ENCODE measurements at regions not wholly inside any gene's neighbourhood (a gene's known extent, or its start where the extent isn't known, plus 50 kb on each side); places are given as distances from the start of the nearest gene placed in this dataset.
"Not testable (repeated sequence)": the region's sequence is repeated elsewhere in the genome, so short reads cannot be mapped to it uniquely, and the experiment has no call there.

DNA sequence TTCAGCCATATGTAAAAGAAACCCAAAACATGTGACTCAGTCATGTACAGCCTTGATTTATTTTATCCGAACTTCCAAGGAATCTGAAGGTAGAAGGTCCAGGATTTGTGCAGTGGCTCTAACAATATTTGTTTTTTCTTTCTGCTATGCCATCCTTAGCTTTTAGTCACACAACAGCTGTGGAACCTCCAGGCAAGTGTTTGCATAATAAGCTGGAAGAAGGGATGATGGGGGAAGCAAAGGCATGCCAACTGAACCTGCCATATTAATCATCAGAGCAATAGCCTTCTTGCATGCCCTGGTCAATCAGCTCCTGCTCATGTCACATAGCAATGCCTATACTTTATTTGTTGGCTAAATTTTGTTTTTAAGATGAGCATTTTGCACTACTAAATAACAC lies 444.7 kb upstream of the ARPP21 start:
- in situ Hi-C loops (cut with HindIII; ENCODE audit: low sequenced_read_pairs): no loop called here

DNA sequence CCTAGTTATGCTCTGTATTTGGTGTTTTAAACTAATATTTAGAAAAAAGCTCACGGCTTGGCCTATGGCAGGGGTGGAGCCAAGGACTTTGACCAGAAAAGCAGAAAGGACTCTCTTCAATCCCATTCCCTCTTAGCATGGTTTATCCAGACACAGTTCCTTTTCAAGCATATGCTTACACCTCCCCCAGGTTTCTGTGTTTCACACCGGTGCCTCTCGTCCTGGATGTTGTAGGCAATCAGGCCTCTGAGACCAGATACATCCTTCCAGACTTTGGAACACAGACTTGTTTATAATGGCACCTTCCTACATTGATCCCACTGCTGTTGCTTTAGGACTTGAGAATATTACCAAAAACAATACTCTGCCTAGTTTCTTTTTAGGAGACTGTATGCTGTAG lies 440.5 kb upstream of the ARPP21 start:
- in situ Hi-C loops (cut with HindIII; ENCODE audit: low sequenced_read_pairs): no loop called here

DNA sequence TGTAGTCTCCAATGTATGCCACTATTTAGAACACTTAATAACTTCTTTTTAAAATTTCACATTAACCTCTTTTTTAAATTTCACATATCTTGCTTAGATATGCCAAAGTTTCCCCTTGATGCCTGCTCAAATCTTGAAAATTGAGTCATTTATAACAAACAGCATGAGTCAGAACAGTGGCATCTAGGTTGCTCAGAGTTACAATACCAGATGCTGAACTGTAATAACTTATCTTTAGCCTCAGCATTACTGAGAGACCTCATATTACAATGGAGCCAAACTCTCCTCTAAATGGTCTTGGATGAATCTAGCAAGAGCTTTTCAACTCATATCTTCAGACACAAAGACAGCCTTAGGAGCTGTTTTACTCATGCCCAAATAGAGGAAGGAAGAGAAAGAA lies 439.3 kb upstream of the ARPP21 start:
- in situ Hi-C loops (cut with HindIII; ENCODE audit: low sequenced_read_pairs): no loop called here

GRCh38 chr3:35201211-35201610 lies 438.1 kb upstream of the ARPP21 start:
- in situ Hi-C loops (cut with HindIII; ENCODE audit: low sequenced_read_pairs): no loop called here

DNA sequence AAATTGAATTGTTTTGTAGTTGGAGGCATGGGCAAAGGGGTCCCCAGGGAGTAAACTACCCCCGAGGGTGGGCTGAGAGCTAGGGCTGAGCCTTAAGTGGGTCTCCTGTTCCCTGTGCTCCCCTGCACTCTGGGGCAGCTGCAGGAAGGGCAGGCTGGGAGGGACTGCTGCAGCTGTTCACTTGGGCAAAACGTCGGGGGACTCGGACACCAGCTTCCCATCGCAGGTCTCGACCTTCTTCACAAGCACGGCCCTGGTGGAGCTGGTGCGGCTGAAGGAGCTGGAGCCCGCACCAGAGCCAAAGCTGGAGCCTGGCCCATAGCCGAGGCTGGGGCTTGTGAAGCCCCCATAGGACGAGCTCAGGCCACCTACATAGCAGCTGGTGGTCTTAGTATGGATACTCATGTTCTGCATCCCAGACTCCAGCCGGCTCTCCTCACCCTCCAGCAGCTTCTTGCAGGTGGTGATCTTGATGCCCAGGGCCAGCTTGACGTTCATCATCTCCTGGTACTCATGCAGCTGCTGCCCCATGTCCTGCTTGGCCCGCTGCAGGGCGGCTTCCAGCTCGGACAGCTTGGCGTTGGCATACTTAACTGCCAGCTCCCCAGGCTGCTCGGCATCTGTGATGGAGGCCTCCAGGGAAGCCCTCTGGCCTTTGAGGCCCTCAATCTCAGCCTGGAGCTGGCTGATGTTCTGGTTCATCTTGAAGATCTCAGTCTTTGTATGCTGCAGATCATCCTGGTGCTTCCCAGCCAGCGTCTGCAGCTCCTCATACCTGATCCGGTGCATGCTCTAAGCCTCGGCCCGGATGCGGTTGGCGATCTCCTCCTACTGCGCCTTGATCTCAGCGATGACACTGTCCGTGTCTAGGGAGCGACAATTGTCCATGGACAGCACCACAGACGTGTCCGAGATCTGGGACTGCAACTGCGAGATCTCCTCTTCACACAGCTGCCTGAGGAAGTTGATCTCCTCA lies 423.5 kb upstream of the ARPP21 start:
- in situ Hi-C loops (cut with HindIII; ENCODE audit: low sequenced_read_pairs): no loop called here

DNA sequence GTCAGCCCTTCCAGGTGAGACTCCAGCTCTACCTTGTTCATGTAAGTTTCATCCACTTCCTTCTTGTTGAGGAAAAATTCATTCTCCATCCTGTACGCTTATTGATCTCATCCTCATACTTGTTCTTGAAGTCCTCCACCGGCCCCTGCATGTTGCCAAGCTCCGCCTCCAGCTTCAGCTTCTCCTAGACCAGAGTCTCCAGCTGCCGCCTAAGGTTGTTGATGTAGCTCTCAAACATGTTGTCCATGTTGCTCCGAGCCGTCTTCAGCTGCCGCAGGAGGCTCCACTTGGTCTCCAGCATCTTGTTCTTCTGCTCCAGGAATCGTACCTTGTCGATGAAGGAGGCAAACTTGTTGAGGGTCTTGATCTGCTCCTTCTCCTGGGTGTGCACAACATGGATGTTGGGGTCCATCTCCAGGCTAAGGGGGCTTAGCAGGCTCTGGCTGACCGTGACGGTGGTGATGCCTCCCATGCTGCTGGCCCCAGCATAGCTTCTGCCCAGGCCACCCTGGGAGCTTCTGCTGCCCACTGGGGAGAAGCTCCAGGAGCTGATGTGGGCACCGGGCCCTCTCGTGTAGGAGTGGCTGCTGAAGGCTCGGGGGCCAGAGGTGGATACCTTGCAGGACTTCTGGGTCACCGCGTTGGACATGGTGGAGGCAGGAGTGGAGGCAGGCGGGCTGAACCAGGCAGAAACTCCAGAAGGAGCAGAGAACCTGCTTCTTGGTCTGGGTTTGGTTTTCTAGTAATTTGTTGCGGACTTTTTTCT lies 422.6 kb upstream of the ARPP21 start:
- in situ Hi-C loops (cut with HindIII; ENCODE audit: low sequenced_read_pairs): no loop called here

- in situ Hi-C loops (cut with HindIII; ENCODE audit: low sequenced_read_pairs): no loop called here
Measured at GRCh38 chr3:35223632-35224394, 415.5 kb upstream of the ARPP21 start.

DNA sequence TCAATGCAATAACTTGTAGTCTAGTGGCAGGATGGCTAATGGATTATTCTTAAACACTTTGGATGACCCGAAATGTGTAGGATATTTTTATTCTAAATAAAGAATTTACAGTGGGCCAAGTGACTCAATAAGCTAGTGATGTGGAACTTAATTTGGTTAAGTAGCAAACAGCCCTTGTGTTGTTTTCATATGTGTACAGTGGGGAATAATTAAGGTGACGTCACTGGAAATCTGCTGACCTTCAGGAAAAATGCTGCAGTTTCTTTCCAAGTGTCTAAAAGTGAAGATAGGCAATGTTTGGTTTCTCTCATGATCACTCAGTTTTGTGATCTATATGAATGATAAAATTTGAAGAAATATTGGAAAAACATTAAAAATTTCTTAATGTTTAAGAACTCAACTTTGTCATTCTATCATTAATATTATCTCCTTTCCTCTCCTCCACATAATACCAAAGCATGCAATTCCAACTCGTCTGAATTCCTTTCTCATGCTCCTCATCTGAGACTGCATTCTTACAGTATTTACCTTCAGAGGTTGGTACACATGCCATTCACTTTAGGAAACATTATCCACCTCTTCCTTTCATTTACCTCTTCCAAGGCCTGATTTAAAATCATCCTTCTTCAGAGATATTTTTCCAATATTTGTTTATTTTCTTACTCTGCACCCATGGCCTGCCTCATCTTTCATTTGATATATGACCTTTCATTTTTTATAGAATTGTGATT lies 414.6 kb upstream of the ARPP21 start:
- in situ Hi-C loops (cut with HindIII; ENCODE audit: low sequenced_read_pairs): no loop called here

GRCh38 chr3:35241236-35241635 lies 398.1 kb upstream of the ARPP21 start:
- in situ Hi-C loops (cut with HindIII; ENCODE audit: low sequenced_read_pairs): no loop called here

GRCh38 chr3:35254917-35255316 lies 384.4 kb upstream of the ARPP21 start:
- in situ Hi-C loops (cut with HindIII; ENCODE audit: low sequenced_read_pairs): no loop called here

DNA sequence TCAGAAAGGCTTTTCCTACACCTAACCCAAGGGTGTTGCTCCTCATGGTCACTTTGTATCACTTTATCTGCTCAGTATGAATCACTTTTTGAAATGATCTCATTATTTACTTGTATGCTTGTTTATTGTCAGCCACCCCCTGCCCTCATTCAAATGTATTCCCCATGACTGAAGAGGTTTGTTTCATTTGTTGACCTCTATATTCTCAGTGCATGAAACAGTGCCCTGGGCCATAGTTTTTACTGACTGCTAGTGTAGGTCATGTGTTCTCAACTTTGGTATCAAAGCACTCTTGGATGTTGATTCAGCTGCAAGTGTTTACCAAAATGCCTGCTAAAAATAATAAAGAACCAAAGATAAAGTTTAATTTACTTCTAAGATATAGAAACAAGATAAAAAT lies 381.7 kb upstream of the ARPP21 start:
- in situ Hi-C loops (cut with HindIII; ENCODE audit: low sequenced_read_pairs): no loop called here

GRCh38 chr3:35262406-35262805 lies 376.9 kb upstream of the ARPP21 start:
- in situ Hi-C loops (cut with HindIII; ENCODE audit: low sequenced_read_pairs): no loop called here

GRCh38 chr3:35263477-35263876 lies 375.8 kb upstream of the ARPP21 start:
- in situ Hi-C loops (cut with HindIII; ENCODE audit: low sequenced_read_pairs): no loop called here

- in situ Hi-C loops (cut with HindIII; ENCODE audit: low sequenced_read_pairs): not testable (repeated sequence)
Measured at GRCh38 chr3:35266065-35266464, 373.3 kb upstream of the ARPP21 start.

- in situ Hi-C loops (cut with HindIII; ENCODE audit: low sequenced_read_pairs): no loop called here
Measured at GRCh38 chr3:35275768-35276167, 363.6 kb upstream of the ARPP21 start.

- in situ Hi-C loops (cut with HindIII; ENCODE audit: low sequenced_read_pairs): no loop called here
Measured at GRCh38 chr3:35276568-35276967, 362.8 kb upstream of the ARPP21 start.

DNA sequence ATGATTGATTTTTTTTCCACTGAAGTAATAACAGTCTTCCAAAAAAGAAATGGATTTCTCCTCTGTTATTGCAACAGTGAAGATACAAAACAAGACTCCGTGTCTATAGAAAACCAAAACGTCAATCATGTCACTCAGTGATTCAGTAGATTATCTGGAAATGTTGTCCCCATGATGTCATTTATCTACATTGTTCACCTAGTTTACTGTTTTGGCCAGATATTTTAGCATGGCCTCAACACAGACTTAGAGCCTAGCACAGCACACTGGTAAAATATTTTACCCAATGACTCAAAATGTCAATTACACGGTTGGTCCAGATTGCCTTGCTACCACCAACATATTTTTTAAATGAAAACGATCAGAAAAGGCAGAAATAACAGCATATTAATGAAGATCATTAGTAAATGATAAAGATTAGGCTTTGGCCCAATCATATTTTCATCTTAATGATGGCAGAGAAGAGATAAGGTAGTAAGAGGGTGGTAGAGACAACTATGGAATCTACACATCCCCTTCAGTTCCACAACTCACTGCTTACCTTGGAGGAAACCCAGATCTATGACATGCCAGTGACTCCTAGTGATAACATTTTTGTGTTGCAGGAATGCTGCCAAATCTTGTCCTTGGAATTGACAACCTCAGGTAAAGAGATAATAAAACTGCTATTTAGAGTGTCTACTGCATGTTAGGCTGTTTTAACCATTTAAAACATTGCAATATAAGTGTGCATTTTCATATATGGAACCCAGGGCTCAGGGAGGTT lies 347.7 kb upstream of the ARPP21 start:
- in situ Hi-C loops (cut with HindIII; ENCODE audit: low sequenced_read_pairs): no loop called here

DNA sequence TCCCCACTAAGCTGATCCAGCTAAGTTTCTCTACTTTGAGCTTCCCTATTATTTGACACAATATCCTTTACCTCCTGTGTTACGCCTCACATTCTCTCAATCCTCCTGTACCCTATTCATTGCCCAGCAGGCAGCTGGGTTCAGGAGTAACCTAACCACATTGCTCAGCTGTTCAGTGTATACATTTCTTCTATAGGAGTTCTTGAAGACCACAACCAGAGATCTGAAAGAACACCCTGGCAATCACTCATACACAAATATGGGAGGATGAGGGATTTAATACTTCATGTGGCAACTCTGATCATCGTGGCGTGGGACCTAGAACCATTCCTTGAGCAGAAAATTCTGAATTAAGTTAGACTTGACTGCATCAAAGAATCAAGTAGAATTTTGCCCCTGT lies 346.8 kb upstream of the ARPP21 start:
- in situ Hi-C loops (cut with HindIII; ENCODE audit: low sequenced_read_pairs): no loop called here

- in situ Hi-C loops (cut with HindIII; ENCODE audit: low sequenced_read_pairs): no loop called here
Measured at GRCh38 chr3:35295906-35296305, 343.4 kb upstream of the ARPP21 start.

DNA sequence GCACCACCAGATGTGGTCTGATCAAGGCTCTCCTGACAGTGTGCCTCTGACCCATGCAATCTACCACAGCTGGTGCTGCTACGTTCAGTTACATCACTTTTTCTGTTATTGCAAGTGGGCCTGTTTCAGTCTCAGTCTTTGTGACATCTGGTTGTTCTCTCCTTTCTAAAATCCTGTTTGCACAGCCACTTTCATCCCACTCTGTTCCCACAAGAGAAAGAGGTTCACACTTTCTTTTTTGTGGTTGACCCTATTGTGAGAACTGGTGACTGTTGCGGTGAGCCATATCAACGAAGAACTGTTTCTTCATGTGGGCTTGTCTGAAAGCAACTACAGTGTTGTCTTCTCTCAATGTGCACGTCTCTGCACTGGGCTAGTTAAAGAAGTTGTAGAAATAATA lies 342.8 kb upstream of the ARPP21 start:
- in situ Hi-C loops (cut with HindIII; ENCODE audit: low sequenced_read_pairs): no loop called here

Measured in endothelial cell of hepatic sinusoid (primary cell).